Sigmoid colon (tissue), 4 donors: ENCODE measurements at regions not wholly inside any gene's neighbourhood (a gene's known extent, or its start where the extent isn't known, plus 50 kb on each side); places are given as distances from the start of the nearest gene placed in this dataset.

Experiments used
- CTCF ChIP-seq, 4 experiments: fragments of 450-650 bp in 3 of 4; fragments of 200-600 bp in 1 of 4; IDR thresholded peaks; one replicate each; pipeline ENCODE4 v1.5.1; 2016 to 2019; ENCODE audit warnings: antibody characterized with exemption in 4 of 4, mild to moderate bottlenecking in 3 of 4, moderate library complexity in 2 of 4
- EP300 ChIP-seq, 4 donors: sonication (generic); formaldehyde crosslinking; IDR thresholded peaks; one replicate each; pipeline ENCODE4 v1.6.1; 2017; ENCODE audit warnings: antibody characterized with exemption in 4 of 4
- POLR2A ChIP-seq, 2 donors: fragments of 450-650 bp; IDR thresholded peaks; one replicate each; pipeline ENCODE4 v1.6.1; 2016; ENCODE audit warnings: antibody characterized with exemption in 2 of 2, mild to moderate bottlenecking in 2 of 2, moderate library complexity in 2 of 2
- POLR2AphosphoS5 ChIP-seq, 4 donors: sonication (generic); formaldehyde crosslinking; IDR thresholded peaks; one replicate each; pipeline ENCODE4 v1.6.1; 2017; ENCODE audit warnings: antibody characterized with exemption in 4 of 4

GRCh38 chr1:221025956-221026355 lies 146.7 kb downstream of the HLX start:
- TF ChIP-seq POLR2A (IDR thresholded peaks at IDR 0.05), result no peak
- TF ChIP-seq CTCF (IDR thresholded peaks at IDR 0.05), result no peak
- TF ChIP-seq POLR2AphosphoS5 (IDR thresholded peaks at IDR 0.05), result no peak
- TF ChIP-seq EP300 (IDR thresholded peaks at IDR 0.05), result no peak
